Neural cell (in vitro differentiated cells): ENCODE measurements at regions not wholly inside any gene's neighbourhood (a gene's known extent, or its start where the extent isn't known, plus 50 kb on each side); places are given as distances from the start of the nearest gene placed in this dataset.

Source experiments
- H2AFZ ChIP-seq: fragments of 200-600, 300-800 bp; sonication (generic), shearing (Covaris generic); 2 replicates; pipeline ENCODE4 v1.6.0; 2014; ENCODE audit warnings: low read depth, mild to moderate bottlenecking, antibody characterized with exemption, low read length, moderate library complexity
- H3F3A ChIP-seq: fragments of 200-600 bp; shearing (Covaris generic); 2 replicates; pipeline ENCODE4 v1.6.1; 2016; ENCODE audit warnings: mild to moderate bottlenecking, moderate library complexity, mixed read lengths, antibody characterized with exemption, low read length; ENCODE audit not compliant: insufficient read depth, poor library complexity, severe bottlenecking
- H3K27ac ChIP-seq: fragments of 200-600, 300-800 bp; sonication (generic), shearing (Covaris generic); 2 replicates; pipeline ENCODE4 v1.5.1; 2014; ENCODE audit warnings: mild to moderate bottlenecking, low read length, moderate library complexity
- H3K27me3 ChIP-seq: fragments of 300-800, 200-600 bp; sonication (generic), shearing (Covaris generic); 2 replicates; pipeline ENCODE4 v1.6.0; 2014; ENCODE audit warnings: mild to moderate bottlenecking, low read depth, low read length, moderate library complexity; ENCODE audit not compliant: insufficient read depth
- H3K36me3 ChIP-seq: fragments of 300-800, 200-600 bp; sonication (generic), shearing (Covaris generic); 2 replicates; pipeline ENCODE4 v1.5.1; 2014; ENCODE audit warnings: mild to moderate bottlenecking, antibody characterized with exemption, low read length, moderate library complexity; ENCODE audit not compliant: insufficient read depth
- H3K4me2 ChIP-seq: fragments of 300-800, 200-600 bp; sonication (generic), shearing (Covaris generic); 2 replicates; pipeline ENCODE4 v1.6.0; 2014; ENCODE audit warnings: mild to moderate bottlenecking, low read length
- H3K4me3 ChIP-seq: fragments of 300-800, 200-600 bp; sonication (generic), shearing (Covaris generic); 2 replicates; pipeline ENCODE4 v1.5.1; 2014; ENCODE audit warnings: mild to moderate bottlenecking, low read length, moderate library complexity
- H3K79me2 ChIP-seq: fragments of 200-600 bp; shearing (Covaris generic); replicated peaks from 2 replicates; pipeline ENCODE4 v1.6.0; 2014; ENCODE audit warnings: mild to moderate bottlenecking, low read length, moderate library complexity; ENCODE audit not compliant: insufficient read depth
- H3K9ac ChIP-seq: fragments of 300-800, 200-600 bp; sonication (generic), shearing (Covaris generic); 2 replicates; pipeline ENCODE4 v1.6.1; 2016; ENCODE audit warnings: mild to moderate bottlenecking, low read length, mixed read lengths
- H3K9me2 ChIP-seq: fragments of 200-600 bp; shearing (Covaris generic); 2 replicates; pipeline ENCODE4 v1.6.1; 2016; ENCODE audit warnings: mild to moderate bottlenecking, low read length, mixed read lengths; ENCODE audit not compliant: insufficient read depth
- H3K9me3 ChIP-seq: fragments of 200-600, 300-800 bp; sonication (generic), shearing (Covaris generic); 2 replicates; pipeline ENCODE4 v1.6.1; 2016; ENCODE audit warnings: mild to moderate bottlenecking, mixed run types, low read length, moderate library complexity, mixed read lengths
- H4K20me1 ChIP-seq: fragments of 200-600 bp; shearing (Covaris generic); 2 replicates; pipeline ENCODE4 v1.6.1; 2016; ENCODE audit warnings: mild to moderate bottlenecking, mixed run types; ENCODE audit not compliant: insufficient read depth
- EP300 ChIP-seq: fragments of 450-650 bp; conservative IDR thresholded peaks from 2 replicates; pipeline ENCODE4 v1.6.1; 2014; ENCODE audit warnings: antibody characterized with exemption, mild to moderate bottlenecking, moderate library complexity; ENCODE audit not compliant: poor library complexity, severe bottlenecking
- EZH2 ChIP-seq: fragments of 200-600, 300-800 bp; shearing (Covaris generic), sonication (generic); IDR thresholded peaks from 2 replicates; pipeline ENCODE4 v1.6.1; 2014; ENCODE audit warnings: antibody characterized with exemption, low read length, borderline replicate concordance, mild to moderate bottlenecking; ENCODE audit not compliant: insufficient read depth, poor library complexity, severe bottlenecking
- MXI1 ChIP-seq: fragments of 450-650 bp; conservative IDR thresholded peaks from 2 replicates; pipeline ENCODE4 v1.6.1; 2014; ENCODE audit warnings: antibody characterized with exemption, mild to moderate bottlenecking; ENCODE audit not compliant: poor library complexity, severe bottlenecking
- POLR2AphosphoS5 ChIP-seq: IDR thresholded peaks from 2 replicates; pipeline ENCODE4 v1.6.1; 2012
- RAD21 ChIP-seq: fragments of 450-650 bp; conservative IDR thresholded peaks from 2 replicates; pipeline ENCODE4 v1.6.1; 2014; ENCODE audit warnings: antibody characterized with exemption, mild to moderate bottlenecking, moderate library complexity
- REST ChIP-seq: IDR thresholded peaks from 2 replicates; pipeline ENCODE4 v1.6.1; 2012; ENCODE audit warnings: borderline replicate concordance
- SMC3 ChIP-seq: fragments of 450-650 bp; conservative IDR thresholded peaks from 2 replicates; pipeline ENCODE4 v1.6.1; 2014; ENCODE audit warnings: antibody characterized with exemption, mild to moderate bottlenecking, moderate library complexity; ENCODE audit not compliant: poor library complexity
- TAF1 ChIP-seq: IDR thresholded peaks from 2 replicates; pipeline ENCODE4 v1.6.1; 2012; ENCODE audit warnings: low read depth
- TF ChIP-seq, protein P1 (sequence below): fragments of 450-650 bp; IDR thresholded peaks from 2 replicates; pipeline ENCODE4 v1.5.1; 2014; ENCODE audit warnings: antibody characterized with exemption, mild to moderate bottlenecking, moderate library complexity; ENCODE audit not compliant: poor library complexity, severe bottlenecking

- no peak overlapping the region for H2AFZ ChIP-seq
- no peak overlapping the region for H3K9ac ChIP-seq
- H3K4me3 ChIP-seq, result no peak overlapping the region
- no peaks in the 10 kb centered on the region for H3K9me3 ChIP-seq
- no peak for TF ChIP-seq SMC3
- TF ChIP-seq EP300, result no peak
- TF ChIP-seq POLR2AphosphoS5, result no peak
- TF ChIP-seq, protein P1, sequence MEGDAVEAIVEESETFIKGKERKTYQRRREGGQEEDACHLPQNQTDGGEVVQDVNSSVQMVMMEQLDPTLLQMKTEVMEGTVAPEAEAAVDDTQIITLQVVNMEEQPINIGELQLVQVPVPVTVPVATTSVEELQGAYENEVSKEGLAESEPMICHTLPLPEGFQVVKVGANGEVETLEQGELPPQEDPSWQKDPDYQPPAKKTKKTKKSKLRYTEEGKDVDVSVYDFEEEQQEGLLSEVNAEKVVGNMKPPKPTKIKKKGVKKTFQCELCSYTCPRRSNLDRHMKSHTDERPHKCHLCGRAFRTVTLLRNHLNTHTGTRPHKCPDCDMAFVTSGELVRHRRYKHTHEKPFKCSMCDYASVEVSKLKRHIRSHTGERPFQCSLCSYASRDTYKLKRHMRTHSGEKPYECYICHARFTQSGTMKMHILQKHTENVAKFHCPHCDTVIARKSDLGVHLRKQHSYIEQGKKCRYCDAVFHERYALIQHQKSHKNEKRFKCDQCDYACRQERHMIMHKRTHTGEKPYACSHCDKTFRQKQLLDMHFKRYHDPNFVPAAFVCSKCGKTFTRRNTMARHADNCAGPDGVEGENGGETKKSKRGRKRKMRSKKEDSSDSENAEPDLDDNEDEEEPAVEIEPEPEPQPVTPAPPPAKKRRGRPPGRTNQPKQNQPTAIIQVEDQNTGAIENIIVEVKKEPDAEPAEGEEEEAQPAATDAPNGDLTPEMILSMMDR, result no peak
- no peak for TF ChIP-seq MXI1
- TF ChIP-seq REST, result no peak
- no peak for TF ChIP-seq EZH2
- no peak for TF ChIP-seq RAD21
- no peak for TF ChIP-seq TAF1
- no peaks in the 10 kb centered on the region for H4K20me1 ChIP-seq
- H3K27ac ChIP-seq, result no peak overlapping the region
- no peaks in the 10 kb centered on the region for H3K36me3 ChIP-seq
- no peaks in the 10 kb centered on the region for H3F3A ChIP-seq
- H3K79me2 ChIP-seq, result no peaks in the 10 kb centered on the region
- no peaks in the 10 kb centered on the region for H3K9me2 ChIP-seq
- no peak overlapping the region for H3K4me2 ChIP-seq
- no peaks in the 10 kb centered on the region for H3K27me3 ChIP-seq
These were observed 64.9 kb upstream of the CELF2 start for GRCh38 chr10:10952800-10953199.

DNA sequence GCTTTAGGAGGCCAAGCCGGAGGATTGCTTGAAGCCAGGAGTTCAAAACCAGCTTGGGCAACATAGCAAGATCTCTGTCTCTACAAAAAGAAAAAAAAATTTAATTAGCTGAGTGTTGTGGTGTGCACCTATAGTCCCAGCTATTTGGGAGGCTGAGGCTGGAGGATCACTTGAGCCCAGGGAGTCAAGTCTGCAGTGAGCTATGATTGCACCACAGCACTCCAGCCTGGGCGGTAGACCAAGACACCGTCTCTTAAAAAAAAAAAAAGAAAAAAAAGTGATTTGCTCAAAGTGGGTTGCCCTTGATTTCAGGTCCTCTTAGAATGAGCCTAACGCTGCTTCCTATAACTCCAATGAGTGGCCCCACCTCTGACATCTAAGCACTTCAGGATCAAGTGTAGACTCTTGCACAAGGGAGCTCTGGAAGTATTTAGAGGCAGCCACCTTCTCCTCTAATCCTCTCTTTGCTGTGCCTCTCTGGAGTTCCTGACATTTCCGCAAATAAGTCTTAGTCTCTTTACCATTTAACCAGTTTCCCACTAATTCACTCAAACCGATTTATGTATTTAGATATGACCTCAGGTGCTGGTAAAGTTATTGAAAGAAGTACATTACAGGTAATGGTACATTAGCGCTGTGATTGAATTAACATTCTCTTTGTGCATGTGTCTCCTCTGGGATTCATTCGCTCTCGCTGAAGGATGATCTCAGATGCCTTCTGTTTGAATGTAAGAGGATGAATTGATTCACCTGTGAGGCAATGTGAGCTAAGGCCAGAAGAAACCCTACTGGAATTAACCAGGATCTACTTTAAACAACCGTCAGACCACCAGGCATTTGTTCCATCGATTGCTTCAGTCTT lies 60.8 kb upstream of the CELF2 start:
- Histone ChIP-seq H3K27me3 (no peaks in the 10 kb centered on the region), H3K9ac (no peak overlapping the region), H3K9me3 (no peaks in the 10 kb centered on the region), H2AFZ (no peak overlapping the region), H3K4me3 (no peak overlapping the region), H3K27ac (no peak overlapping the region), H3K79me2 (no peaks in the 10 kb centered on the region), H3K9me2 (no peaks in the 10 kb centered on the region), H4K20me1 (no peaks in the 10 kb centered on the region), H3F3A (no peaks in the 10 kb centered on the region), H3K4me2 (no peak overlapping the region), H3K36me3 (no peaks in the 10 kb centered on the region)
- no peak for TF ChIP-seq EZH2
- TF ChIP-seq, protein P1, result no peak
- TF ChIP-seq MXI1, result no peak
- TF ChIP-seq TAF1, result no peak
- no peak for TF ChIP-seq EP300
- no peak for TF ChIP-seq POLR2AphosphoS5
- TF ChIP-seq RAD21, result no peak
- no peak for TF ChIP-seq REST
- TF ChIP-seq SMC3, result no peak
